Jurkat, Clone E6-1 (cell line): ENCODE measurements at regions not wholly inside any gene's neighbourhood (a gene's known extent, or its start where the extent isn't known, plus 50 kb on each side); places are given as distances from the start of the nearest gene placed in this dataset.

ENCODE experiments used
- DNase-seq: peaks from one replicate; pipeline ENCODE4 v3.0.0-alpha.2; 2011; ENCODE audit warnings: low read depth, low spot score
- H3K4me3 ChIP-seq: 2 replicates; pipeline ENCODE4 v1.5.1; 2011; ENCODE audit warnings: mild to moderate bottlenecking, low read length, control low read depth, moderate library complexity

DNA sequence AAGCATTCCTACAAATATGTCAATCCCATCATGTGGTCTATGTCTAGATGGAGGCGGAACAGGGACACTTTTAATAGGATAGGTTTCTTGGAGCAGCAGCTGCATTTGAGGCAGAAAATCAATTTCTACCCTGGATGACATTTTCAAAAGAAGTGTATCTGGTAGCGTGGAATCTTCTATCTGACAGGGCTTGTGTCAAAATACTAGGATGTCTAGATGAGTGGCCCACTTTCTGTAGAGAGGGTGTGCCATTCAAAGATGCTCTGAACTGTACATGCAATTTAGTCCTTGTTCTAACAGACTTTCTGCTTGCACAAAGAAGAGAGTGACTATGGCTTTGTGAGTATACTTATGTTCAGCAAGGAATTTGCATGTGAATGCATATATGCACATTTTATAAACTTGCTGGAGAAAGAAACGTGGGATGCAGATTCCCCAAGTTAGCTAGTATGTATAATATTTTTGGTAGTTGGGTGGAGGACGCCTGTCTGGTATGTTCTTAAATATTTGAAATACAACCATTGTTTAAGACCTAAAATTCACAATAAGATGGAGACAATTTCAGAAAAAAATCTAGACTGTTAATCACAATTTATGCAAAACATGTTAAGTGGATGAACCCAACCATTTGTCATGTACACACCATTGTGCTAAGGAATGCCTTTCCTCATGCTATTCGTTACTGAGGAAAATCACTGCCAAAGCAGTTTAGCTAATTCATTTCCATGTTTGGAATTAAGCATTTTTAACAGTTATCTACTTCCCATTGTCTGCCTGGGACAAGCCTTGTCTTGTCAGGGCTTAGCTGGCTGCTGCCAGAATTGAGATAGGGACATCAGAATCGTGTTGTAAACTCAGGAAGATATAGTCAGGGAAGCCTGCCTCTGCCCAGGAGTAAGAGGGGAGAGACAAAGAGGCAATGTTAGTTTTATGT is 129.1 kb upstream of the MEF2C start:
- no peak overlapping the region for H3K4me3 ChIP-seq
- no peak for DNase-seq

DNA sequence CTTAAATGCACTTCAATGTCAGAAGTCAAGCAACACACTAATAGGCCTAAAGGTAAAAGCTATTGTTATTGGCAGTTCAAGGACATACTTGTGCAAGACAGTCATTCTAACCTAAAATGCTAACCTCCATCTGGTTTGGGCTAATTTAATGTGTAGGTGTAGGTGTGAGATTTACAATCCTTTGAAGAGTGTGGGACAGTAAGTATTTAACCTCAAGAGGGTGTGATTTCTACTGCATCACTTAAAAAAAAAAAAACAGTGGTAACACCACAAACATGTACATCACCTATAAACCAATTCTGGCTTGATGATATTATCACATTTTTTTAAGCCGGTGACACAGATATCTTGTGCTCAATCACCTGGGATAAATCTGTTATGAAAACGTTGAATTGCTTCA is 127.5 kb upstream of the MEF2C start:
- no peak for DNase-seq
- no peak overlapping the region for H3K4me3 ChIP-seq

DNA sequence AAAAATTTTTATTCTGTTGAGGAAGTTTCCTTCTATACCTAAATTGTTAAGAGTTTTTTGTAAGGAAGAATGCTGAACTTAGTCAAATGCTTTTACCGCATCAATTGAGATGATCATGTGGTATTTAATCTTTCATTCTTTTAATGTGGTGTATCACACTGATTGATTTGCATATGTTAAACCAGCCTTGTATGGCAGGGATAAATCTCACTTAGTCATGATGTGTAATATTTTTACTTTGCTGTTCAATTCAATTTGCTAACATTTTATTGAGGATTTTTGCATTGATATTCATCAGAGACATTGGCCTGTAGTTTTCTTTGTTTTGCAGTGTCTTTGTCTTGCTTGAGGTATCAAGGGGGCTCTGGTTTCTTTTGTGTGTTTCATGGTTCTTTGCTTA is 125.3 kb upstream of the MEF2C start:
- no peak for DNase-seq
- no peak overlapping the region for H3K4me3 ChIP-seq

DNA sequence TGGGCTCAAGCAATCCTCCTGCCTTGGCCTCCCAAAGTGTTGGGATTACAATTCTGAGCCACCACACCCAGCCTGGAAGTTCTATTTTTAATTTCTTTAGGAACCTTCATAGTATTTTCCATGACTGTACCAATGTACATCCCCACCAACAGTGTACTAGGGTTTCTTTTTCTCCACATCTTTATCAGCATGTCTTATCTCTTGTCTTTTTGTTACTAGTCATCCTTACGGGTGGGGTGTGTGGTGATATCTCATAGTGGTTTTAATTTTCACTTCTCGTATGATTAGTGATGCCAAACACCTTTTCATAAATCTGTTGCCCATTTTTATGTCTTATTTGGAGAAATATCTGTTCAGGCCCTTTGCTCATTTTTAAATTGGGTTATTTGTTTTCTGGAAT is 123.0 kb upstream of the MEF2C start:
- DNase-seq, result no peak
- H3K4me3 ChIP-seq, result no peak overlapping the region

GRCh38 chr5:89004379-89004778 is 121.4 kb upstream of the MEF2C start:
- no peak for DNase-seq
- no peak overlapping the region for H3K4me3 ChIP-seq

DNA sequence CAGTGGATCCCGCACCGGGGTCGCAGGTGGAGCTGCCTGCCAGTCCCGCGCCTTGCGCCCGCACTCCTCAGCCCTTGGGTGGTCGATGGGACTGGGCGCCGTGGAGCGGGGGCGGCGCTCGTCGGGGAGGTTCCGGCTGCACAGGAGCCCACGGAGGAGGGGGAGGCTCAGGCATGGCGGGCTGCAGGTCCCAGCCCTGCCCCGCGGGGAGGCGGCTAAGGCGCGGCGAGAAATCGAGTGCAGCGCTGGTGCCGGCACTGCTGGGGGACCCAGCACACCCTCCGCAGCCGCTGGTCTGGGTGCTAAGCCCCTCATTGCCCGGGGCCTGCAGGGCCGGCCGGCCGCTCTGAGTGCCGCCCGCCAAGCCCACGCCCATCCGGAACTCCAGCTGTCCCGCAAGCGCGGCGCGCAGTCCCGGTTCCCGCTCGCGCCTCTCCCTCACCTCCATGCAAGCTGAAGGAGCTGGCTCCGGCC is 120.6 kb upstream of the MEF2C start:
- DNase-seq, result no peak
- H3K4me3 ChIP-seq, result no peak overlapping the region

DNA sequence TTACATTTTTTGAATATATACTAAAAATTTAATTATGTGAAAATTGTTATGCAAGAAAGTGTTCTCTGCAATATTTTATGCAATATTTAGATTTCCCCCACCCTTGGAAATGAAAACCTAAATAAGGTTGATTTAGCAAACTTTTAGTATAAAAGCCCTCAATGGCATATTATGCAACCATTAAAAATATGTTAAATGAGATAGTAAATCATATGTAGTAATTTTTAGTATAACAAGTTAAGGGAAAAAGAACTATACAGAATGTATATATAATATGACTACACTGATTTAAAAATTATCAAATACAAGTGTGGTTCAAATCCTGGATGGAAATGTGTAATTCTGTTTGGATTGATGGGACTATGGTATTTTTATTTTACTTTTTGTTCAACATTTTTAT is 116.9 kb upstream of the MEF2C start:
- H3K4me3 ChIP-seq, result no peak overlapping the region
- DNase-seq, result no peak

- no peak for DNase-seq
- H3K4me3 ChIP-seq, result no peak overlapping the region
These were observed 115.0 kb upstream of the MEF2C start for GRCh38 chr5:88997937-88998336.

- no peak overlapping the region for H3K4me3 ChIP-seq
- DNase-seq, result no peak
These were observed 101.1 kb upstream of the MEF2C start for GRCh38 chr5:88984040-88984439.

GRCh38 chr5:88979726-88980125 is 96.7 kb upstream of the MEF2C start:
- no peak overlapping the region for H3K4me3 ChIP-seq
- DNase-seq, result no peak

DNA sequence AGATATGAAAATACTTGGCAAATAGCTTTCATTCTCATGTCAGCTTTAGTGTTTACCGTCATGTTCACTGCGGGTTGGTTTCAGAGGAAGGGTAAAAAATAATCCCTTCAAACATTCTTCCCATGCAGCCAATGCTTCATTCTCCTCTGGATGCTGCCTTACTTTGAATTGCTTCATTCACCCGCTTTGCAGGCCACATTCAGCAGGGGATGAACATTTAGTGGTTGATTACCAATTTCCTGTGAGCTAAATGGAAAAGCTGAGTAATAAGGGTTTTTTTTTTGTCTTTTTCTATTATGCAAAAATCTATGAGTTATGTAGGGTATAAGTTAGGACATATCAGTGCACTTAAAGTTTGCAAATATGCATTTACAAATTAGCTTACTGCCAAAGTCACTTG is 96.3 kb upstream of the MEF2C start:
- H3K4me3 ChIP-seq, result no peak overlapping the region
- DNase-seq, result no peak

DNA sequence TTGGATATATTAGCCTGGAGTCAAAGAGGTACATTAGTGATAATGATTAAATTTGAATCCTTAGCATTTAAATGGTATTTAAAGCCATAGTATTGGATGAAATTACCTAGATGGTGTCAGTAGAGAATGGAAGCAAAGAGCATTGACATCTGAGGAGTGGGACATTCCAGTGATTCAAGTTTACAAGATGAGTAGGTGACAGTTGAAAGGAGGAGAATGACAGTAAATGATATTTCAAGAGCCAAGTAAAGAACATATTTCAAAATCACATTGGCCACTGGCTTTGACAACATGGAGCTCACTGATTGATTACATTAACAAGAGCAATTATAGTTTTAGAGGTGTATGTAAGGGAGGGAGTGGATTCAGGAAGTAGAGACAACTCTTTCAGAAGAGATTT is 93.9 kb upstream of the MEF2C start:
- DNase-seq, result no peak
- H3K4me3 ChIP-seq, result no peak overlapping the region

- no peak for DNase-seq
These were observed 84.9 kb upstream of the MEF2C start for GRCh38 chr5:88967633-88968585.

GRCh38 chr5:88964831-88965230 is 81.8 kb upstream of the MEF2C start:
- no peak overlapping the region for H3K4me3 ChIP-seq
- no peak for DNase-seq

More at GRCh38 chr5:88967633-88968585, 84.9 kb upstream of the MEF2C start:
- no peak overlapping the region for H3K4me3 ChIP-seq

GRCh38 chr5:88957013-88957412 is 74.0 kb upstream of the MEF2C start:
- no peak overlapping the region for H3K4me3 ChIP-seq
- DNase-seq, result no peak

- H3K4me3 ChIP-seq, result no peak overlapping the region
These were observed 73.4 kb upstream of the MEF2C start for GRCh38 chr5:88956416-88956815.

GRCh38 chr5:88955403-88955802 is 72.4 kb upstream of the MEF2C start:
- no peak for DNase-seq
- H3K4me3 ChIP-seq, result no peak overlapping the region

More at GRCh38 chr5:88956416-88956815, 73.4 kb upstream of the MEF2C start:
- no peak for DNase-seq

GRCh38 chr5:88954511-88954910 is 71.5 kb upstream of the MEF2C start:
- no peak for DNase-seq
- H3K4me3 ChIP-seq, result no peak overlapping the region

DNA sequence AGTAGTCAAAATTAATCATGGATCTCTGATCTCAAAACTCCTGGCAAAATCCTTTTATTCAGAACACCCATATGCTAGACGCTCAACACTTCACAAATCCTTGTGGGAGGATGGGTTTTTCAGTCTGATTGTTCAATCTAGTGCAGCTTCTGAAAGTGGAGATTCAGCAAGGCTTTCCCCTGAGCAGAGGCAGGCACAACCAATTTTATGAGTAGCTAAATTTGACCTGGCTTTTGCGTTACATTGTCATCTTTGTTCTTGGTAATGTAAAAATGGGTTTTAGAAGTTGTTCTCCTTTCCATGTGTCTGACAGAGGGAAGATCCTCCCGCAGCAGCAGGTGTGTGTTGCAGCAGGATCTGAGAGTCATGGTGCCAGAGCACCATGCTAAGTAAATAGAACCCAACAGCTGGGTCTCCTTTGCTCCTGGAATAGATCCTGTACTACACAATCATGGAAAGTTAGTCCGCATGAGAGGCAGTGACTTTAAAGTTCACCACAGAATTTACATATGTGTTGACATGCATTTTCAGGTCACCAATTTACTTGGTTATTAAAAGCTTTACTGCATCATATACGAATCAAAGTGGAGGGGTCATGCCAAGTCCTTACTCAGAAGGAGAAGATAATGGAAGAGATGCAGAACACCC is 70.1 kb upstream of the MEF2C start:
- DNase-seq, result no peak
- no peak overlapping the region for H3K4me3 ChIP-seq
